B cell (primary cell): ENCODE measurements at regions not wholly inside any gene's neighbourhood (a gene's known extent, or its start where the extent isn't known, plus 50 kb on each side); places are given as distances from the start of the nearest gene placed in this dataset.

Experiments
- ATAC-seq: fragments of 200-7000 bp; cut with Tn5 transposase; one replicate; pipeline ENCODE4 v1.10.0; 2021; ENCODE audit warnings: low read depth, mild to moderate bottlenecking, moderate number of reproducible peaks, moderate library complexity
- CTCF ChIA-PET: fragments of 350-600 bp; sonication (Branson Sonifier 250); formaldehyde crosslinking; loops from one replicate; lab custom pipeline; 2021; ENCODE audit warnings: antibody characterized with exemption, inconsistent platforms; lab: Charles Lee
- POLR2A ChIA-PET: fragments of 350-600 bp; sonication (Branson Sonifier 250); formaldehyde crosslinking; loops from one replicate; lab custom pipeline; 2021; ENCODE audit warnings: antibody characterized with exemption; lab: Charles Lee
- DNase-seq: peaks from one replicate; pipeline ENCODE4 v3.0.0; 2013
- H2AFZ ChIP-seq: 2 replicates; pipeline ENCODE4 v1.6.1; 2012; ENCODE audit warnings: mild to moderate bottlenecking, low read depth, low read length; ENCODE audit not compliant: insufficient read depth, poor library complexity, severe bottlenecking
- H3K27ac ChIP-seq, 2 donors: 1 replicate in 1 of 2; 2 replicates in 1 of 2; pipeline ENCODE4 v1.5.1; 2012 to 2013; ENCODE audit warnings: low read length in 2 of 2, mild to moderate bottlenecking in 2 of 2, moderate library complexity in 1 of 2
- H3K27me3 ChIP-seq, 4 experiments: fragments of 200-600 bp in 1 of 4; sonication (generic) in 1 of 4; replicated peaks in 1 of 4; 1 replicate in 2 of 4; 2 replicates in 2 of 4; pipeline versions ENCODE4 v1.6.1 to v1.7.0; 2013 to 2016; ENCODE audit warnings: low read length in 3 of 4, mild to moderate bottlenecking in 2 of 4, mixed read lengths in 1 of 4, moderate library complexity in 1 of 4; ENCODE audit not compliant: insufficient read depth in 4 of 4, control insufficient read depth in 3 of 4; ENCODE audit errors: control extremely low read depth in 1 of 4
- H3K36me3 ChIP-seq, 2 experiments: replicated peaks in 1 of 2; 1 replicate in 1 of 2; 2 replicates in 1 of 2; pipeline versions ENCODE4 v1.6.1 to v1.7.1; 2013; ENCODE audit warnings: low read length in 1 of 2; ENCODE audit not compliant: insufficient read depth in 2 of 2, control insufficient read depth in 1 of 2; ENCODE audit errors: control extremely low read depth in 1 of 2, extremely low read depth in 1 of 2
- H3K4me1 ChIP-seq, 2 donors: fragments of 200-600 bp in 1 of 2; sonication (generic) in 1 of 2; 1 replicate in 1 of 2; 2 replicates in 1 of 2; pipeline versions ENCODE4 v1.5.1 to v1.6.1; 2013 to 2017; ENCODE audit warnings: low read length in 2 of 2; ENCODE audit not compliant: control insufficient read depth in 2 of 2, insufficient read depth in 2 of 2
- H3K4me2 ChIP-seq: replicated peaks from 2 replicates; pipeline ENCODE3; 2012; ENCODE audit warnings: mild to moderate bottlenecking, low read depth, low read length; ENCODE audit not compliant: poor library complexity, severe bottlenecking
- H3K4me3 ChIP-seq, 5 experiments: fragments of 200-600 bp in 1 of 5; sonication (generic) in 1 of 5; 1 replicate in 3 of 5; 2 replicates in 2 of 5; pipeline versions ENCODE4 v1.5.1 to v1.7.0; 2011 to 2016; ENCODE audit warnings: low read length in 4 of 5, mild to moderate bottlenecking in 4 of 5, low read depth in 2 of 5, control low read depth in 1 of 5, moderate library complexity in 1 of 5; ENCODE audit not compliant: insufficient read depth in 1 of 5; ENCODE audit errors: control extremely low read depth in 1 of 5, extremely low read depth in 1 of 5
- H3K79me2 ChIP-seq: fragments of 200-600 bp; sonication (generic); one replicate; pipeline ENCODE4 v1.6.0; 2016; ENCODE audit warnings: low read length; ENCODE audit not compliant: control insufficient read depth, insufficient read depth
- H3K9ac ChIP-seq: fragments of 200-600 bp; sonication (generic); 2 replicates; pipeline ENCODE4 v1.6.1; 2017; ENCODE audit warnings: mild to moderate bottlenecking, low read length, moderate library complexity
- H3K9me3 ChIP-seq, 3 donors: one replicate each; pipeline versions ENCODE4 v1.6.1 to v1.7.1; 2013; ENCODE audit warnings: low read length in 2 of 3; ENCODE audit not compliant: control insufficient read depth in 2 of 3, insufficient read depth in 1 of 3; ENCODE audit errors: control extremely low read depth in 1 of 3
- H4K20me1 ChIP-seq: 2 replicates; pipeline ENCODE4 v1.6.0; 2012; ENCODE audit warnings: mild to moderate bottlenecking, low read length; ENCODE audit not compliant: insufficient read depth, control insufficient read depth, poor library complexity, severe bottlenecking
- H3K27ac Mint-ChIP-seq: one replicate; pipeline ENCODE4 v1.8.0; 2021; ENCODE audit warnings: mixed read lengths
- H3K27me3 Mint-ChIP-seq: one replicate; pipeline ENCODE4 v1.8.0; 2021; ENCODE audit warnings: mixed read lengths
- H3K4me1 Mint-ChIP-seq: one replicate; pipeline ENCODE4 v1.8.0; 2021; ENCODE audit warnings: mixed read lengths
- H3K4me3 Mint-ChIP-seq: one replicate; pipeline ENCODE4 v1.8.0; 2021; ENCODE audit warnings: mixed read lengths
- H3K9me3 Mint-ChIP-seq: one replicate; pipeline ENCODE4 v1.8.0; 2022; ENCODE audit warnings: mixed read lengths; ENCODE audit not compliant: insufficient read depth
- CTCF ChIP-seq: fragments of 200-600 bp; IDR thresholded peaks from one replicate; pipeline ENCODE4 v1.8.0; 2022; ENCODE audit warnings: antibody characterized with exemption, mild to moderate bottlenecking
- EZH2 ChIP-seq: IDR thresholded peaks from 2 replicates; pipeline ENCODE4 v1.6.1; 2012; ENCODE audit warnings: borderline replicate concordance, low read depth, mild to moderate bottlenecking, moderate library complexity, low read length; ENCODE audit not compliant: insufficient read depth, poor library complexity, severe bottlenecking
- WGBS: methylation state at CpG from one replicate; pipeline ENCODE4 v1.1.5; 2013; ENCODE audit warnings: missing lambda C conversion rate; ENCODE audit not compliant: insufficient coverage; 5-methylcytosine and 5-hydroxymethylcytosine counted together
- intact Hi-C: fragments of 100-400 bp; cut with micrococcal nuclease; formaldehyde crosslinking; loops from one replicate; pipeline ENCODE4 v1.10.0; 2022

- H3K27ac Mint-ChIP-seq: no peak overlapping the region
- no peak overlapping the region for H3K4me3 Mint-ChIP-seq
- CTCF ChIA-PET: no interaction called here
- Histone ChIP-seq H3K4me1 (no peaks in the 10 kb centered on the region), H3K36me3 (no peaks in the 10 kb centered on the region), H3K9ac (no peak overlapping the region), H2AFZ (no peak overlapping the region), H3K79me2 (no peaks in the 10 kb centered on the region), H3K4me3 (no peak overlapping the region), H3K9me3 (peaks cover 0 to 2% (median 1%) of the 10 kb centered on the region in 3 donors), H3K4me2 (no peak overlapping the region), H3K27ac (no peak overlapping the region), H4K20me1 (no peaks in the 10 kb centered on the region), H3K27me3 (no peaks in the 10 kb centered on the region)
- POLR2A ChIA-PET: no interaction called here
- ATAC-seq (no peak), DNase-seq (no peak)
- TF ChIP-seq EZH2 (no peak), CTCF (no peak)
- WGBS: 100% methylated on average over 1 of the region's 3 CpGs
- H3K4me1 Mint-ChIP-seq: no peaks in the 10 kb centered on the region
- peaks cover 7% of the 10 kb centered on the region for H3K9me3 Mint-ChIP-seq
- intact Hi-C loops: no loop called here
- H3K27me3 Mint-ChIP-seq: no peaks in the 10 kb centered on the region
These were observed 1167.3 kb upstream of the CELF2 start for GRCh38 chr10:9850415-9850814.

- H3K79me2 ChIP-seq: no peaks in the 10 kb centered on the region
- ChIA-PET POLR2A (no interaction called here), CTCF (no interaction called here)
- H3K27me3 Mint-ChIP-seq: no peaks in the 10 kb centered on the region
- H3K4me1 Mint-ChIP-seq: no peaks in the 10 kb centered on the region
- H3K4me3 ChIP-seq: no peak overlapping the region
- intact Hi-C loops: no loop called here
- H4K20me1 ChIP-seq: no peaks in the 10 kb centered on the region
- no peak overlapping the region for H2AFZ ChIP-seq
- no peak overlapping the region for H3K9ac ChIP-seq
- H3K4me3 Mint-ChIP-seq: no peak overlapping the region
- DNase-seq (no peak), ATAC-seq (no peak)
- no peak overlapping the region for H3K27ac Mint-ChIP-seq
- no peaks in the 10 kb centered on the region for H3K36me3 ChIP-seq
- TF ChIP-seq EZH2 (no peak), CTCF (no peak)
- H3K27me3 ChIP-seq: no peaks in the 10 kb centered on the region
- H3K9me3 Mint-ChIP-seq: peaks cover 9% of the 10 kb centered on the region
- no peak overlapping the region for H3K4me2 ChIP-seq
- no peak overlapping the region for H3K27ac ChIP-seq
- H3K4me1 ChIP-seq: no peaks in the 10 kb centered on the region
- peaks cover 1 to 12% (median 4%) of the 10 kb centered on the region in 3 donors for H3K9me3 ChIP-seq
These were observed 1165.9 kb upstream of the CELF2 start for GRCh38 chr10:9851808-9852207.
